ENCODE measurements at regions not wholly inside any gene's neighbourhood (a gene's known extent, or its start where the extent isn't known, plus 50 kb on each side); places are given as distances from the start of the nearest gene placed in this dataset.

GRCh38 chr3:168285506-168285905 is 189.8 kb upstream of the GOLIM4 start:
- Histone ChIP-seq H4K20me1 (ENCODE audit: insufficient read depth) (no peaks in the 10 kb centered on the region), H3K9ac (ENCODE audit: low read length) (no peak overlapping the region), H3K4me3 (ENCODE audit: low read length) (no peak overlapping the region), H3K79me2 (replicated peaks; ENCODE audit: insufficient read depth, low read length) (no peaks in the 10 kb centered on the region), H3K9me2 (ENCODE audit: insufficient read depth, low read length) (no peaks in the 10 kb centered on the region), H3K9me3 (ENCODE audit: low read length) (no peaks in the 10 kb centered on the region), H3F3A (ENCODE audit: insufficient read depth, low read length, poor library complexity, severe bottlenecking) (peaks cover 6% of the 10 kb centered on the region), H3K36me3 (ENCODE audit: insufficient read depth, low read length) (no peaks in the 10 kb centered on the region), H2AFZ (ENCODE audit: low read depth, low read length) (no peak overlapping the region), H3K27me3 (ENCODE audit: insufficient read depth, low read depth, low read length) (no peaks in the 10 kb centered on the region), H3K4me2 (ENCODE audit: low read length) (no peak overlapping the region), H3K27ac (ENCODE audit: low read length) (no peak overlapping the region)
- no peak for TF ChIP-seq EP300 (conservative IDR thresholded peaks at IDR 0.05; ENCODE audit: poor library complexity, severe bottlenecking)
- no peak for TF ChIP-seq SMC3 (conservative IDR thresholded peaks at IDR 0.05; ENCODE audit: poor library complexity)
- no peak for TF ChIP-seq REST (IDR thresholded peaks at IDR 0.05; ENCODE audit: borderline replicate concordance)

- H4K20me1 ChIP-seq (ENCODE audit: insufficient read depth): no peaks in the 10 kb centered on the region
- no peak overlapping the region for H3K9ac ChIP-seq (ENCODE audit: low read length)
- no peak overlapping the region for H2AFZ ChIP-seq (ENCODE audit: low read depth, low read length)
- TF ChIP-seq EP300 (conservative IDR thresholded peaks at IDR 0.05; ENCODE audit: poor library complexity, severe bottlenecking) (no peak), RAD21 (conservative IDR thresholded peaks at IDR 0.05) (no peak), POLR2AphosphoS5 (IDR thresholded peaks at IDR 0.05) (no peak), TAF1 (IDR thresholded peaks at IDR 0.05; ENCODE audit: low read depth) (no peak), REST (IDR thresholded peaks at IDR 0.05; ENCODE audit: borderline replicate concordance) (no peak), MXI1 (conservative IDR thresholded peaks at IDR 0.05; ENCODE audit: poor library complexity, severe bottlenecking) (no peak), CTCF (IDR thresholded peaks at IDR 0.05; ENCODE audit: poor library complexity, severe bottlenecking) (no peak), SMC3 (conservative IDR thresholded peaks at IDR 0.05; ENCODE audit: poor library complexity) (no peak), EZH2 (IDR thresholded peaks at IDR 0.05; ENCODE audit: borderline replicate concordance, insufficient read depth, low read length, poor library complexity, severe bottlenecking) (no peak)
- no peaks in the 10 kb centered on the region for H3K27me3 ChIP-seq (ENCODE audit: insufficient read depth, low read depth, low read length)
- no peaks in the 10 kb centered on the region for H3F3A ChIP-seq (ENCODE audit: insufficient read depth, low read length, poor library complexity, severe bottlenecking)
- H3K9me3 ChIP-seq (ENCODE audit: low read length): no peaks in the 10 kb centered on the region
- H3K36me3 ChIP-seq (ENCODE audit: insufficient read depth, low read length): no peaks in the 10 kb centered on the region
- no peak overlapping the region for H3K4me3 ChIP-seq (ENCODE audit: low read length)
- no peak overlapping the region for H3K4me2 ChIP-seq (ENCODE audit: low read length)
- no peaks in the 10 kb centered on the region for H3K9me2 ChIP-seq (ENCODE audit: insufficient read depth, low read length)
- H3K79me2 ChIP-seq (replicated peaks; ENCODE audit: insufficient read depth, low read length): no peaks in the 10 kb centered on the region
- H3K27ac ChIP-seq (ENCODE audit: low read length): no peak overlapping the region
Measured at GRCh38 chr3:168284728-168285127, 189.0 kb upstream of the GOLIM4 start.
